HEK293 (cell line): ENCODE measurements at regions not wholly inside any gene's neighbourhood (a gene's known extent, or its start where the extent isn't known, plus 50 kb on each side); places are given as distances from the start of the nearest gene placed in this dataset.
"Not testable (repeated sequence)": the region's sequence is repeated elsewhere in the genome, so short reads cannot be mapped to it uniquely, and the experiment has no call there.

Experiments used
- CTCF ChIA-PET: fragments of 350-600 bp; formaldehyde crosslinking; extraction: SDS; loops from one replicate; lab custom pipeline; 2021; ENCODE audit warnings: antibody characterized with exemption; lab: Yijun Ruan, JAX
- POLR2A ChIA-PET: fragments of 300-600 bp; formaldehyde crosslinking; extraction: SDS; loops from one replicate; lab custom pipeline; 2020; ENCODE audit warnings: antibody characterized with exemption, inconsistent platforms; lab: Yijun Ruan, JAX
- H3K27ac ChIP-seq: fragments of 200-500 bp; sonication (Bioruptor generic); 2 replicates; pipeline ENCODE4 v1.5.1; 2014; ENCODE audit warnings: low read depth, low read length, control low read depth, inconsistent platforms; ENCODE audit errors: extremely low read depth
- H3K36me3 ChIP-seq, 2 experiments: fragments of 200-500 bp in 1 of 2; sonication (Bioruptor generic) in 1 of 2; 1 replicate in 1 of 2; 2 replicates in 1 of 2; pipeline ENCODE4 v1.5.1; 2014 to 2017; ENCODE audit warnings: inconsistent platforms in 2 of 2, low read length in 2 of 2; ENCODE audit not compliant: control insufficient read depth in 2 of 2, insufficient read depth in 1 of 2
- H3K4me1 ChIP-seq: fragments of 200-500 bp; sonication (Bioruptor generic); 2 replicates; pipeline ENCODE4 v1.5.1; 2014; ENCODE audit warnings: mild to moderate bottlenecking, low read length, inconsistent platforms; ENCODE audit not compliant: control insufficient read depth, insufficient read depth
- H3K4me3 ChIP-seq: 2 replicates; pipeline ENCODE4 v1.5.1; 2011; ENCODE audit warnings: low read depth, mild to moderate bottlenecking, control low read depth, low read length, moderate library complexity
- H3K9me3 ChIP-seq: fragments of 200-500 bp; sonication (Bioruptor generic); 2 replicates; pipeline ENCODE4 v1.5.1; 2014; ENCODE audit warnings: low read depth, low read length, inconsistent platforms; ENCODE audit not compliant: control insufficient read depth, insufficient read depth
- BCL11A ChIP-seq: fragments of 450-650 bp; formaldehyde crosslinking; IDR thresholded peaks from 2 replicates; pipeline ENCODE4 v1.5.1; 2016; ENCODE audit warnings: low read depth, missing biosample characterization, missing genetic modification characterization
- GFI1B ChIP-seq: fragments of 450-650 bp; formaldehyde crosslinking; IDR thresholded peaks from 2 replicates; pipeline ENCODE4 v1.5.1; 2016; ENCODE audit warnings: missing biosample characterization, missing genetic modification characterization
- HIC1 ChIP-seq: fragments of 450-650 bp; formaldehyde crosslinking; IDR thresholded peaks from 2 replicates; pipeline ENCODE4 v1.5.1; 2016; ENCODE audit warnings: missing biosample characterization, missing genetic modification characterization
- MZF1 ChIP-seq: fragments of 450-650 bp; formaldehyde crosslinking; IDR thresholded peaks from 2 replicates; pipeline ENCODE4 v1.5.1; 2017; ENCODE audit warnings: missing biosample characterization, missing genetic modification characterization, borderline replicate concordance
- SCRT2 ChIP-seq: fragments of 450-650 bp; formaldehyde crosslinking; IDR thresholded peaks from 2 replicates; pipeline ENCODE4 v1.5.1; 2016; ENCODE audit warnings: missing biosample characterization, missing genetic modification characterization
- WT1 ChIP-seq: fragments of 450-650 bp; formaldehyde crosslinking; IDR thresholded peaks from 2 replicates; pipeline ENCODE4 v1.5.1; 2016; ENCODE audit warnings: missing biosample characterization, missing genetic modification characterization
- ZBTB20 ChIP-seq: fragments of 450-650 bp; formaldehyde crosslinking; IDR thresholded peaks from 2 replicates; pipeline ENCODE4 v1.5.1; 2016; ENCODE audit warnings: missing biosample characterization, missing genetic modification characterization
- ZFHX2 ChIP-seq: fragments of 450-650 bp; formaldehyde crosslinking; conservative IDR thresholded peaks from 2 replicates; pipeline ENCODE4 v1.5.1; 2016; ENCODE audit warnings: missing biosample characterization, missing genetic modification characterization
- ZFP37 ChIP-seq: fragments of 450-650 bp; formaldehyde crosslinking; IDR thresholded peaks from 2 replicates; pipeline ENCODE4 v1.5.1; 2016; ENCODE audit warnings: missing biosample characterization, missing genetic modification characterization
- ZNF112 ChIP-seq: fragments of 450-650 bp; formaldehyde crosslinking; IDR thresholded peaks from 2 replicates; pipeline ENCODE4 v1.5.0; 2017; ENCODE audit warnings: missing biosample characterization, missing genetic modification characterization
- ZNF133 ChIP-seq: fragments of 450-650 bp; formaldehyde crosslinking; IDR thresholded peaks from 2 replicates; pipeline ENCODE4 v1.5.1; 2016; ENCODE audit warnings: missing biosample characterization, missing genetic modification characterization
- ZNF157 ChIP-seq: fragments of 450-650 bp; formaldehyde crosslinking; IDR thresholded peaks from 2 replicates; pipeline ENCODE4 v1.5.1; 2016; ENCODE audit warnings: missing biosample characterization, missing genetic modification characterization
- ZNF16 ChIP-seq: fragments of 450-650 bp; formaldehyde crosslinking; IDR thresholded peaks from 2 replicates; pipeline ENCODE4 v1.5.1; 2016; ENCODE audit warnings: low read depth, missing biosample characterization, missing genetic modification characterization
- ZNF184 ChIP-seq: fragments of 450-650 bp; IDR thresholded peaks from 2 replicates; pipeline ENCODE4 v1.5.1; 2018; ENCODE audit warnings: missing biosample characterization, mild to moderate bottlenecking, missing genetic modification characterization
- ZNF202 ChIP-seq: fragments of 450-650 bp; formaldehyde crosslinking; IDR thresholded peaks from 2 replicates; pipeline ENCODE4 v1.5.1; 2016; ENCODE audit warnings: missing biosample characterization, missing genetic modification characterization, borderline replicate concordance
- ZNF292 ChIP-seq: fragments of 450-650 bp; formaldehyde crosslinking; IDR thresholded peaks from 2 replicates; pipeline ENCODE4 v1.5.1; 2016; ENCODE audit warnings: low read depth, missing biosample characterization, missing genetic modification characterization, borderline replicate concordance
- ZNF350 ChIP-seq: fragments of 450-650 bp; formaldehyde crosslinking; IDR thresholded peaks from 2 replicates; pipeline ENCODE4 v1.5.0; 2017; ENCODE audit warnings: missing biosample characterization, mild to moderate bottlenecking, missing genetic modification characterization
- ZNF449 ChIP-seq: fragments of 450-650 bp; formaldehyde crosslinking; IDR thresholded peaks from 2 replicates; pipeline ENCODE4 v1.5.1; 2017; ENCODE audit warnings: missing biosample characterization, mild to moderate bottlenecking, missing genetic modification characterization, moderate library complexity
- ZNF544 ChIP-seq: fragments of 450-650 bp; formaldehyde crosslinking; IDR thresholded peaks from 2 replicates; pipeline ENCODE4 v1.5.0; 2017; ENCODE audit warnings: missing biosample characterization, missing genetic modification characterization
- ZNF701 ChIP-seq: fragments of 450-650 bp; formaldehyde crosslinking; IDR thresholded peaks from 2 replicates; pipeline ENCODE4 v1.5.1; 2016; ENCODE audit warnings: missing biosample characterization, missing genetic modification characterization
- ZSCAN5A ChIP-seq: fragments of 450-650 bp; formaldehyde crosslinking; IDR thresholded peaks from 2 replicates; pipeline ENCODE4 v1.5.1; 2016; ENCODE audit warnings: missing biosample characterization, missing genetic modification characterization

- H3K27ac ChIP-seq = no peak overlapping the region
- TF ChIP-seq ZNF292 (tag by site-specific recombination) = no peak
- TF ChIP-seq WT1 = no peak
- no peak for TF ChIP-seq ZNF133 (tag by site-specific recombination)
- no peak for TF ChIP-seq GFI1B (tag by site-specific recombination)
- no peak for TF ChIP-seq ZNF16 (tag by site-specific recombination)
- no peak for TF ChIP-seq ZNF350 (tag by site-specific recombination)
- TF ChIP-seq ZFHX2 (tag by site-specific recombination) = no peak
- no peak for TF ChIP-seq ZNF544 (tag by site-specific recombination)
- TF ChIP-seq ZBTB20 (tag by site-specific recombination) = no peak
- no peak for TF ChIP-seq BCL11A (tag by site-specific recombination)
- TF ChIP-seq ZSCAN5A (tag by site-specific recombination) = no peak
- TF ChIP-seq, all 188 proteins: peak for 0
- H3K4me3 ChIP-seq = no peak overlapping the region
- no peaks in the 10 kb centered on the region for H3K36me3 ChIP-seq
- no peaks in the 10 kb centered on the region for H3K9me3 ChIP-seq
- CTCF ChIA-PET = no interaction called here
- H3K4me1 ChIP-seq = no peaks in the 10 kb centered on the region
- POLR2A ChIA-PET = no interaction called here
These were observed 138.9 kb upstream of the PHYHIPL start for GRCh38 chr10:59037506-59037905.

- H3K4me3 ChIP-seq, CTCF ChIA-PET, POLR2A ChIA-PET, H3K4me1 ChIP-seq, H3K36me3 ChIP-seq, H3K9me3 ChIP-seq, H3K27ac ChIP-seq: not testable (repeated sequence)
These were observed 133.1 kb upstream of the PHYHIPL start for GRCh38 chr10:59043358-59043757.

- CTCF ChIA-PET = no interaction called here
These were observed 129.3 kb upstream of the PHYHIPL start for GRCh38 chr10:59047180-59047579.

GRCh38 chr10:59047957-59048618 is 128.4 kb upstream of the PHYHIPL start:
- H3K36me3 ChIP-seq = no peaks in the 10 kb centered on the region
- no peak for TF ChIP-seq SCRT2 (tag by site-specific recombination)
- no peak for TF ChIP-seq ZNF112 (tag by site-specific recombination)
- no peak for TF ChIP-seq ZNF449 (tag by site-specific recombination)
- TF ChIP-seq ZNF701 (tag by site-specific recombination) = no peak
- no peak for TF ChIP-seq MZF1 (tag by site-specific recombination)
- no peak for TF ChIP-seq ZNF157 (tag by site-specific recombination)
- no peak for TF ChIP-seq ZFP37 (tag by site-specific recombination)
- no peak for TF ChIP-seq ZNF202 (tag by site-specific recombination)

More at GRCh38 chr10:59047180-59047579, 129.3 kb upstream of the PHYHIPL start:
- H3K4me3 ChIP-seq = no peak overlapping the region
- TF ChIP-seq HIC1 (tag by site-specific recombination) (no peak), ZNF184 (no peak)
- POLR2A ChIA-PET = no interaction called here
- no peaks in the 10 kb centered on the region for H3K9me3 ChIP-seq
- no peaks in the 10 kb centered on the region for H3K4me1 ChIP-seq
- H3K36me3 ChIP-seq = no peaks in the 10 kb centered on the region
- H3K27ac ChIP-seq = no peak overlapping the region

More at GRCh38 chr10:59047957-59048618, 128.4 kb upstream of the PHYHIPL start:
- no peaks in the 10 kb centered on the region for H3K4me1 ChIP-seq
- ChIA-PET CTCF (interaction anchor here (0.7 kb wide), 2 partner anchors 9 to 32 kb away, joined by 3 to 4 read pairs; no protein-coding TSS in a partner anchor), POLR2A (interaction anchor here (0.7 kb wide), 1 partner anchor 153 kb away, joined by 4 read pairs; no protein-coding TSS in a partner anchor)
- H3K9me3 ChIP-seq = no peaks in the 10 kb centered on the region
- no peak overlapping the region for H3K4me3 ChIP-seq
- no peak overlapping the region for H3K27ac ChIP-seq
